ENCODE measurements at regions not wholly inside any gene's neighbourhood (a gene's known extent, or its start where the extent isn't known, plus 50 kb on each side); places are given as distances from the start of the nearest gene placed in this dataset.

GRCh38 chr2:6445156-6445555 is 420.6 kb downstream of the CMPK2 start:
- no peak for DNase-seq (ENCODE audit: low read depth in 1 of 2, low spot score in 1 of 2)

DNA sequence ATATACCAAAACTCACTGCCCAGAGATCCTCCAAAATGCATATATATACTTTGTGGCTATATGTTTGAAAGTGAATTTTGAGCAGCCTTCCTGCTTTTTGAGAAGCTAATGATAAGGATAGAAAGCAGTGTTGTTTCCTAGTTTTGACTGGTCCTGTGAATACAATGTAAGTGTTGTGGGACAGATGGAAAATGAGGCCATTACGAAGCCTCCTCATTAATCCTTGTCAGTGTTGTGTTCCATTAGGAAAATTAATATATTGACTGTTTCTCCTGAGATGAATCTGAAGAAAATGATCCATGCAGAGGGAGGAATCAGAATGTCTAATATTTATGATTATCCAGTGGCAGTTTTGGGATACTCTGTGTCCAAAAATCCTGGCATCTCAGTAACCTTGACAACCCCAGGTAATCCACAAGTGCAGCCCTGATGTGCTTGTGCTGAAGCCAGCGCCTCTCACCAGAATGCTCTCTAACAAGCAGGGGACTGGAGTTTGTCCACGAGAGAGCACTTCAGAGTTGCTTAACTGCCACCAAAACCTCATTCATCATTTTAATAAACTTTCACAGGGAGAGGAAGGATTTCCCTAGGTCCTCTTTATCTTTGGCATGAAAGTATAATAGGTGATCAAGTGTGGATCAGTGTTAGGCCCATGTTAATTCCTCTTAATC is 418.6 kb downstream of the CMPK2 start:
- no peak for DNase-seq (ENCODE audit: low read depth in 1 of 2, low spot score in 1 of 2)

- no peak for DNase-seq (ENCODE audit: low read depth in 1 of 2, low spot score in 1 of 2)
Observed at GRCh38 chr2:6448893-6449292, 416.8 kb downstream of the CMPK2 start.

GRCh38 chr2:6449343-6449742 is 416.4 kb downstream of the CMPK2 start:
- DNase-seq (ENCODE audit: low read depth in 1 of 2, low spot score in 1 of 2), result no peak

- DNase-seq (ENCODE audit: low read depth in 1 of 2, low spot score in 1 of 2), result no peak
Observed at GRCh38 chr2:6452702-6453481, 412.8 kb downstream of the CMPK2 start.

DNA sequence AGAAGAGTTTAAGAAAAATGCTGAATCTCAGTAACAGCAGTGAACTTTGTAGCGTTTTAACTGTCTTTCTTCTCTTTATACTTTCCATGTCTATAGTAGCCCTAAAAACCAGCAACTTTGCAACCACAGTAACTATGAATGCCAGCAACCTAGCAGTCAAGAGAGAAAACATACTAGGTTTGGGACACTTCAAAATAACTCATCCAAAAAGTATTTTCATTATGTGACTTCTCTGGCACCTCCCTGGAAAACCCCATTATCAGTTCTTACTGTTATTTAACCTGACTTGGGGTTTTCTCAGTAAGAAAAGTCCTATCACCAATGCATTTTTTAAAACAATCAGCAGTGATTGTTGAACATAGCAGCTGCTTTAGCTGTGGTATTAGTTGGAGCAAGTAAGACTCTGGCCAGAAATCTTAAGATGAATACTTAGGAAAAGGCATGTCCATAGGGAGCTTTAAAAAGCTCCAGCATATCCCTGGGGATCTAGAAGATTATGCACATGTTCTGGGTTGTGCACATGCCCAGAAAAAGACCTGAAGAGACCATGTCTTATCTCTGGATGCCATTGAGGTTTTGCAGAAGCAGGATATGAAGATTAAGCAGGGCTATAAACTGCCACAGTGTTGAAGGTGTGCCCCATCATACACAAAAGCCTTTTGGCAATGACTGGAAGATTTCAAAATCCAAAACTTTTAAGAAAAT is 411.3 kb downstream of the CMPK2 start:
- DNase-seq (ENCODE audit: low read depth in 1 of 2, low spot score in 1 of 2), result no peak

- DNase-seq (ENCODE audit: low read depth in 1 of 2, low spot score in 1 of 2), result no peak
Observed at GRCh38 chr2:6459138-6459537, 406.6 kb downstream of the CMPK2 start.

DNA sequence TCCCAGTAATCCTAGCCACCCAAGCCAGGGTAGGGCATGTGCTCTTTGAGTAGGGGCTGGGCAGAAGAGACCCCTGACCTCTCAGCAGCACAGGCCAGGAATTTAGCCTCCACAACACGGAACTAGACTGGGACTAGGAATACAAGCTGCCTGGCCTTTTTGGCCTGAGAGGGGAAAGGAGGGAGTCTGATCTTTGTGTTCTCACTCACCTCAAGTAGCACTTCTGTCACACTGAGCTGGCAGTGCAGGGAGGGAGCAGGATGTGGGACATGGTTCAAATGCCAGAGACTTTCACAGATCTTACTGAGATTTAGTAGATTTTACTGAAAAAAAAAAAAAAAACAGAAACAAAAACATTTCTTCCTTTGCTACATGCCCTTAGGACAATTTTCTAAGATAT is 395.2 kb downstream of the CMPK2 start:
- no peak for DNase-seq (ENCODE audit: low read depth in 1 of 2, low spot score in 1 of 2)

DNA sequence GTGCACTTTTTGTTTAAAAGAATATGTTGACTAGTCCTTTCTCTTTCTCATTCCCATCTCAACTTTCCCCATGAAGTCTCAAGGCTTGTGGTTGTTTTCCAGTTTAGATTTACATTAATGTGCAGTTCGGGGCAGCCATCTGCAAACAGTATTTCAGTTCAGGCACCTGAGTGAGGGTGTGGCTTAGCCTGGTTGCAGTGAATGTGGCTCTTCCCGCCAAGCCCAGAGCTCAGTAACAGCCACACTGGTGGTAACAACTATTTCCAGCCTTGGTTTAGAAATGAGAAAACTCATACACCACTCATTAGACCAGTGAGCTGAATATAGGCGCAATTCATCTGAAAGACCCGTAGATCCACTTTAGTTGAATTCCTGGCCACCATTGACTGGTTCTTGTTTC is 394.3 kb downstream of the CMPK2 start:
- DNase-seq (ENCODE audit: low read depth in 1 of 2, low spot score in 1 of 2), result no peak

GRCh38 chr2:6474161-6475140 is 391.3 kb downstream of the CMPK2 start:
- no peak for DNase-seq (ENCODE audit: low read depth in 1 of 2, low spot score in 1 of 2)

- DNase-seq (ENCODE audit: low read depth in 1 of 2, low spot score in 1 of 2), result no peak
Observed at GRCh38 chr2:6475155-6475940, 390.4 kb downstream of the CMPK2 start.

DNA sequence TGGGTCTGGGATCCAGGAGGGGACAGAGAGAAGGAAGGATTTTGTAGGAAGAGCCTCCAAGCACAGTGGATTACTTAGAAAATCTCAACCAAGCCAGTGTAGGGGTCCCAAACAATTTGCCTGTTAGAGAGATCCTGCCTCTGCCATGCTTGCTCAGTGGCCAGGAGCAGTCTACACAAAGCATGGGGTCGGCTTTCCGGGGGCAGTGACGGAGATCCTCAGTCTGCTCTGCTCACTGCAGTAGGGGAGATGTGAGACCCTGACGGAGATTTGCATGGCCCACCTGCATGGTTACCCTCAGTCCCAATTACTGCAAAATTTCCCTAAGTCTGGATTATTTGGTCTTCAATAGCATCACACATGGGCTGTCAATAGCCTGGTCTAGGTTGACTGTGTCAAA is 385.2 kb downstream of the CMPK2 start:
- no peak for DNase-seq (ENCODE audit: low read depth in 1 of 2, low spot score in 1 of 2)

DNA sequence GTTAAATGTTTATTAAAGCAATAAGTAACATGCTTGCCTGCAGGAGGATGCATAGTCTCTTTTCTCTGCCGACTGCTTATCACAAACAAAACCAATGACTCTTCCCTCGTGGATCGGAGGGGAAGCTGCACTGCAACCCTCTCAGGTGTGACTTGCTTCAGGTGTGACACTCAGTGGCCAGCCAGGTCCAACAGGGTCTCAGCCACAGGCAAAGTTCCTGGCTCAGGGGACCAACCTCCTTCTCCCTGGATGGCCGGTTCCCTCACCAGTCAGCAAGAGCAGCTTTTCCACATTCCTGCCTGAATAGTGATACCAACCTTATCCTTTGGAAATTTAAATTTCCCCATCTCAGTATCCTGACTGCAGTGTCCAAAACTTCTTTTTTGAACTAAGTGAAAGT is 383.5 kb downstream of the CMPK2 start:
- DNase-seq (ENCODE audit: low read depth in 1 of 2, low spot score in 1 of 2), result no peak

- DNase-seq (ENCODE audit: low read depth in 1 of 2, low spot score in 1 of 2), result no peak
Observed at GRCh38 chr2:6487765-6488164, 377.9 kb downstream of the CMPK2 start.

DNA sequence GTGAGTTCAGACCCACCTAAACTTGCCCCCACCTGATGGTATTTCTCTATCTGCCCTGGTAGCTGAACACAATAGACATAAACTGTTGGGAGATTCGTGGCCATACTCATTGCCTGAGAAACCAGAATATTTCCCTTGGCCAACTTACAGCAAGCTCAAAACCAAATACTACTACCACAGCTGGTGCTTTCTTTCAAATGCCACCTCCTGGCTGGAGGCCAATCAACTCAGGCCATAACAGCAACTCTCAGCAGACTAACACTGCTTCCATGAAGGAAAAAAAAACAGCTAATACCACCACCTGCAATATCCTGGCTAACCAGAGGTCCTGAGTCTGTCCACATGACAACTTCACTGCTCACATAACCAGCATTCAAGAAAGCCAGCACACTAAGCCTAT is 373.1 kb downstream of the CMPK2 start:
- no peak for DNase-seq (ENCODE audit: low read depth in 1 of 2, low spot score in 1 of 2)

GRCh38 chr2:6493266-6493665 is 372.4 kb downstream of the CMPK2 start:
- DNase-seq (ENCODE audit: low read depth in 1 of 2, low spot score in 1 of 2), result no peak

DNA sequence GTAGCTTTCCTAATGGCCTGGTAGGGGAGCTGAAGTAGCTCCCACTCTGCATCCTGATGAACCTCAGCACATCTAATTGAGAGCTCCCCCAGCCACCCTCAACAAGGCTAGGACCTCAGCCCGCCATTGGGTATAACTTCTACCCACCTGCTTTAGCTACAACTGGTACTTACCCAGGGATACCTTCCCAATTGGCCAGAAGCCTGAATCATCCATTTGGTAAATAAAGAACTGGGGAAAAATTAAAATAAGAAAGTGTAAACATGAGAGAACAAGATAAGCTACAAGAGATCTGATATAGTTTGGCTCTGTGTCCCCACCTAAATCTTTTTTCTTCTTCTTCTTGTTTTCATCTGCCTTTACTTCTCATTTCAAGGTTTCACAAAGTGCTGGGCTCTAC is 372.0 kb downstream of the CMPK2 start:
- no peak for DNase-seq (ENCODE audit: low read depth in 1 of 2, low spot score in 1 of 2)

- no peak for DNase-seq (ENCODE audit: low read depth in 1 of 2, low spot score in 1 of 2)
Observed at GRCh38 chr2:6495466-6495865, 370.2 kb downstream of the CMPK2 start.

GRCh38 chr2:6496376-6496775 is 369.3 kb downstream of the CMPK2 start:
- no peak for DNase-seq (ENCODE audit: low read depth in 1 of 2, low spot score in 1 of 2)

DNA sequence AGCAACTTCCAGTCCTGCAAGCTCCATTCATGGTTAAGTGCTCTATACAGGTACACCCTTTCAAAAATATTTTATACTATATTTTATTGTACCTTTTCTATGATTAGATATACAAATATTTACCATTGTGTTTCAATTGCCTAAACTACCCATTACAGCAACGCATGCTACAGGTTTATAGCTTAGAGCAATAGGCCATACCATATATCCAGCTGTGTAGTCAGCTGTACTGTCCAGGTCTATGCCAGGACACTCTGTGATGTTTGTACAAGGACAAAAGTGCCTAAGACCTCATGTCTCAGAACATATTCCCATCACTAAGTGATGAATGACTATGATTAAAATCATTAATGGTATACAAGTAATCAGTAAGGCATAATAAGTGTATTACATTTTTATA is 368.7 kb downstream of the CMPK2 start:
- no peak for DNase-seq (ENCODE audit: low read depth in 1 of 2, low spot score in 1 of 2)
